ENCODE measurements at regions not wholly inside any gene's neighbourhood (a gene's known extent, or its start where the extent isn't known, plus 50 kb on each side); places are given as distances from the start of the nearest gene placed in this dataset.

DNA sequence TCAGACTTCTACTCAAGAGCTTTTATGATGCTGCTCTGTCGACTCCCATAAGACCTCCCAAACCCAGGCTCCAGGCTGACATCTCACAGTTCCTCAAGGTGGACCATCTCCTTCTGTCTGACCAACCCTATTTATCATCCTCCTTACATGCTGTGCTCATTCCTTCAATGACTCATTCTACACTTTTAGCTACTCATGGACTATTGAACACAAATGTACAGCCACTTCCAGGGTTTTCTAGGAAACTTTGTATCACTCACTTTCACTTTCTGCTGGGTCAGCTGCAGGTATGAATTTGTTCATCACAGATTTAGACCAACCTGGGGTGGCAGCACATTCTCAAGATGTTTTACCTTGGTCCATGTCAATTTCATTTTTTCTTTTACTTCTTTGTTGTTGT is 162.4 kb upstream of the FAM20A start:
- no peak overlapping the region for H3K27ac ChIP-seq
- intact Hi-C loops (cut with DNase I): loop anchor here in 1 of 2 donors (5.0 to 10.0 kb wide), 2 partner anchors 226 to 589 kb away; no protein-coding TSS in a partner anchor
- no peak overlapping the region for H3K4me3 ChIP-seq
- WGBS, 3 donors: 57 to 77% (median 65%) methylated on average over 1 of the region's 1 CpG
- no peak for ATAC-seq
- DNase-seq: no peak
- no peaks in the 10 kb centered on the region for H3K36me3 ChIP-seq (ENCODE audit: insufficient read depth in 1 of 2, low read depth in 1 of 2)
- no peaks in the 10 kb centered on the region for H3K4me1 ChIP-seq
- H3K27me3 ChIP-seq (ENCODE audit: insufficient read depth in 3 of 3, low read length in 2 of 3): no peaks in the 10 kb centered on the region
- TF ChIP-seq, protein P1, sequence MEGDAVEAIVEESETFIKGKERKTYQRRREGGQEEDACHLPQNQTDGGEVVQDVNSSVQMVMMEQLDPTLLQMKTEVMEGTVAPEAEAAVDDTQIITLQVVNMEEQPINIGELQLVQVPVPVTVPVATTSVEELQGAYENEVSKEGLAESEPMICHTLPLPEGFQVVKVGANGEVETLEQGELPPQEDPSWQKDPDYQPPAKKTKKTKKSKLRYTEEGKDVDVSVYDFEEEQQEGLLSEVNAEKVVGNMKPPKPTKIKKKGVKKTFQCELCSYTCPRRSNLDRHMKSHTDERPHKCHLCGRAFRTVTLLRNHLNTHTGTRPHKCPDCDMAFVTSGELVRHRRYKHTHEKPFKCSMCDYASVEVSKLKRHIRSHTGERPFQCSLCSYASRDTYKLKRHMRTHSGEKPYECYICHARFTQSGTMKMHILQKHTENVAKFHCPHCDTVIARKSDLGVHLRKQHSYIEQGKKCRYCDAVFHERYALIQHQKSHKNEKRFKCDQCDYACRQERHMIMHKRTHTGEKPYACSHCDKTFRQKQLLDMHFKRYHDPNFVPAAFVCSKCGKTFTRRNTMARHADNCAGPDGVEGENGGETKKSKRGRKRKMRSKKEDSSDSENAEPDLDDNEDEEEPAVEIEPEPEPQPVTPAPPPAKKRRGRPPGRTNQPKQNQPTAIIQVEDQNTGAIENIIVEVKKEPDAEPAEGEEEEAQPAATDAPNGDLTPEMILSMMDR (IDR thresholded peaks at IDR 0.05): no peak
- no peaks in the 10 kb centered on the region for H3K9me3 ChIP-seq

DNA sequence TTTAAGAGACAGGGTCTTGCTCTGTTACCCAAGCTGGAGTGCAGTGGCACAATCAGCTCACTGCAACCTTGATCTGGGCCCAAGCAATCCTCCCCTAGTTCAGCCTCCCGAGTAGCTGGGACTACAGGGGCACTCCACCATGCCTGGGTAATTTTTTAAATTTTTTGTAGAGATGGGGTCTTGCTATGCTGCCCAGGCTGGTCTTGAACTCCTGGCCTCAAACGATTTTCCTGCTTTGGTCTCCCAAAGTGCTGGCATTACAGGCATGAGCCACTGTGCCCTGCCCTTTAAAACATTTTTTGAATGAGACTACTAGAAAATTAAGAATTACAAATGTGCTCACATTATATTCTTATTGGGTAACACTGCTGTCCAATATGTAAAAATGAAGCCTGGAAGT is 161.7 kb upstream of the FAM20A start:
- intact Hi-C loops (cut with DNase I): loop anchor here in 1 of 2 donors (5.0 to 10.0 kb wide), 2 partner anchors 226 to 588 kb away; no protein-coding TSS in a partner anchor
- WGBS, 3 donors: 87 to 93% (median 89%) methylated on average over 2 of the region's 2 CpGs
- no peak overlapping the region for H3K27ac ChIP-seq
- no peak for DNase-seq
- H3K9me3 ChIP-seq: no peaks in the 10 kb centered on the region
- H3K4me3 ChIP-seq: no peak overlapping the region
- no peaks in the 10 kb centered on the region for H3K4me1 ChIP-seq
- ATAC-seq: no peak
- H3K36me3 ChIP-seq (ENCODE audit: insufficient read depth in 1 of 2, low read depth in 1 of 2): no peaks in the 10 kb centered on the region
- no peaks in the 10 kb centered on the region for H3K27me3 ChIP-seq (ENCODE audit: insufficient read depth in 3 of 3, low read length in 2 of 3)
- TF ChIP-seq, protein P1 (IDR thresholded peaks at IDR 0.05): no peak

DNA sequence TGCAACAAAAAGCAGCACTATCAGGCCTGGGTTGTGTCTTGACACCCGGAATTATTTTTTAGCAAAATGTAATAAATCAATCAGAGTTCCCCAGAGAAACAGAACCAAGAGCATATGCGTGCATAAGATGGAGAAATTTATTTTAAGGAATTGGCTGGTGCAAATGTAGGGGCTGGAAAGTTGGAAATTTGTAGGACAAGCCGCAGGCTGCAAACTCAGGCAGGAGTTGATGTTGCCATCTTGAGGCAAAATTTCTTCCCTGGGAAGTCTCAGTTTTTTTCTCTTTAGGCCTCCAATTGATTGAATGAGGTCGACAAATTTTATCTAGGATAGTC is 158.9 kb upstream of the FAM20A start:
- Histone ChIP-seq H3K36me3 (ENCODE audit: insufficient read depth in 1 of 2, low read depth in 1 of 2) (no peaks in the 10 kb centered on the region), H3K4me1 (no peaks in the 10 kb centered on the region), H3K27me3 (ENCODE audit: insufficient read depth in 3 of 3, low read length in 2 of 3) (no peaks in the 10 kb centered on the region), H3K9me3 (no peaks in the 10 kb centered on the region), H3K4me3 (no peak overlapping the region), H3K27ac (no peak overlapping the region)
- DNase-seq: no peak
- no peak for ATAC-seq
- 55 to 58% (median 58%) methylated on average over 4 of the region's 4 CpGs for WGBS, 3 donors
- TF ChIP-seq, protein P1 (IDR thresholded peaks at IDR 0.05): no peak
- intact Hi-C loops (cut with DNase I): loop anchor here in 1 of 2 donors (5.0 to 10.0 kb wide), 2 partner anchors 223 to 585 kb away; no protein-coding TSS in a partner anchor

DNA sequence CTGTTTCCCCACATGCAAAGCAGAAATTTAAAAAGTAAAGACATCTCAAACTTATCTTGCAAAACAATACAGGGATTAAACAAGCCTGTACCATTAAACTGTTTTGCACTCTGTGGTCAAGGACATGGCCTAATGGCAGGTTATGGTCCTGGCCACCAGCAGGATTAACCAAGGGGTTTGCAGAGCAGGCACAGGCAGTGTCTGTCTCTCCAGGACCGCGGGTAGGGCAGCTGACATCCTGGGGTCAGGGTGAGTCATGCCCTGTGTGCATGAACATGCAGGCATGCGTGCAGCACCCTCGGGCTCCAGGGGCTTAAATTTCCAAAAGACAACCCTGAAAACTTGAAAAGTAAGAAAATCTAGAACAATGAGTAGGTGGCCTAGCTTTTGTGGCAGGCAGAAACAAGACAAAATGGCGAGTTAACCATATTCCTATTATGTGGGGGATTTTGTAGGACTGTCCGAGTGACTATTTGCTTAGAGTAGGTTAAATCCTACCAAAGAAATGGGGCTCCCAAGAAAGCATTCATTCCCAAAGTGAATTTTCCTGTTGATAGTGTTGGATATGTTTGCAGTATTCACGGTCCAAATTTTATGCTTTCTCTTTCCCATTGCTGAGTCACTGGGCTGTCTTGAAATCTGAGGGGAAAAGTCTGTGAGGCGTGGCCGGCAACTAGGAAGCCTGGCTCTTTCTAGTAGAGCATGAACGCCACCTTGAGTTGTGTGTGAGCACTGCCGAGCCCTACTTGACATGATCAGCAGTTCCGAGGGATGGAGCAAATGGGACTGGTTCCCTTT is 158.4 kb upstream of the FAM20A start:
- WGBS, 3 donors: 7 to 14% (median 8%) methylated on average over 12 of the region's 12 CpGs
- Histone ChIP-seq H3K4me3 (peak overlapping the region; percentile 60), H3K4me1 (no peaks in the 10 kb centered on the region), H3K9me3 (no peaks in the 10 kb centered on the region), H3K27ac (peak overlapping the region; percentile 89), H3K36me3 (ENCODE audit: insufficient read depth in 1 of 2, low read depth in 1 of 2) (no peaks in the 10 kb centered on the region), H3K27me3 (ENCODE audit: insufficient read depth in 3 of 3, low read length in 2 of 3) (no peaks in the 10 kb centered on the region)
- TF ChIP-seq, protein P1 (IDR thresholded peaks at IDR 0.05): peak; percentile 85
- peak; percentile 98 to 99 (median 98) for ATAC-seq
- DNase-seq: peak; percentile 86 to 91
- intact Hi-C loops (cut with DNase I): loop anchor here in 1 of 2 donors (5.0 to 10.0 kb wide), 3 partner anchors 222 to 585 kb away; no protein-coding TSS in a partner anchor
